Nephron progenitor cell (in vitro differentiated cells): ENCODE measurements at regions not wholly inside any gene's neighbourhood (a gene's known extent, or its start where the extent isn't known, plus 50 kb on each side); places are given as distances from the start of the nearest gene placed in this dataset.

Experiments used
- DNase-seq: peaks from one replicate; pipeline ENCODE4 v3.0.0; 2021
- H3K27ac Mint-ChIP-seq: 2 replicates; pipeline ENCODE4 v1.8.0; 2021; ENCODE audit warnings: mild to moderate bottlenecking, moderate library complexity, mixed read lengths
- H3K27me3 Mint-ChIP-seq: 2 replicates; pipeline ENCODE4 v1.8.0; 2021; ENCODE audit warnings: mild to moderate bottlenecking, low read depth, mixed read lengths; ENCODE audit not compliant: poor library complexity
- H3K36me3 Mint-ChIP-seq: 2 replicates; pipeline ENCODE4 v1.8.0; 2021; ENCODE audit warnings: low read depth, mixed read lengths
- H3K4me1 Mint-ChIP-seq: 2 replicates; pipeline ENCODE4 v1.8.0; 2021; ENCODE audit warnings: mixed read lengths
- H3K4me3 Mint-ChIP-seq: 2 replicates; pipeline ENCODE4 v1.8.0; 2021; ENCODE audit warnings: mild to moderate bottlenecking, moderate library complexity, mixed read lengths
- H3K9me3 Mint-ChIP-seq: 2 replicates; pipeline ENCODE4 v1.8.0; 2021; ENCODE audit warnings: mild to moderate bottlenecking, moderate library complexity, mixed read lengths
- TF ChIP-seq, protein P1 (sequence below): fragments of 200-600 bp; sonication (generic); IDR thresholded peaks from 2 replicates; pipeline ENCODE4 v1.5.0; 2021; ENCODE audit warnings: antibody characterized with exemption

DNA sequence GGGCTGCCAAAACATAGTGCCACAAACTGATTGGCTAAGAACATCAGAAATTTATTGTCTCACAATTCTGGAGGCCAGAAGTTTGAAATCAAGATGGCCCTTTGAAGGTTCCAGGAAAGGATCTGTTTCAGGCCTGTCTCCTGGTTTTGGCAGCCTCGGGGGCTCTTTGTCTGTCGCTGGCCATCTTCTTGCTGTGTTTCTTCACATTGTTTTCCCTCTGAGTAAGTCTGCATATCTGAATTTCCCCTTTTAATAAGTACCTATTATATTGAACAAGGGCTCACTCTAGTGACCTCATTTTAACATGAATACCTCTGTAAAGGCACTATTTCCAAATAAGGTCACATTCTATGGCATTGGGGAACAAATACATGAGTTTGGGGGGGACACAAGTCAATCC lies 467.1 kb upstream of the MGAT4C start:
- H3K9me3 Mint-ChIP-seq = no peaks in the 10 kb centered on the region
- H3K27me3 Mint-ChIP-seq = peaks cover 4% of the 10 kb centered on the region
- H3K36me3 Mint-ChIP-seq = no peaks in the 10 kb centered on the region
- no peak overlapping the region for H3K4me3 Mint-ChIP-seq
- no peak overlapping the region for H3K27ac Mint-ChIP-seq
- peaks cover 15% of the 10 kb centered on the region for H3K4me1 Mint-ChIP-seq
- no peak for DNase-seq
- TF ChIP-seq, protein P1, sequence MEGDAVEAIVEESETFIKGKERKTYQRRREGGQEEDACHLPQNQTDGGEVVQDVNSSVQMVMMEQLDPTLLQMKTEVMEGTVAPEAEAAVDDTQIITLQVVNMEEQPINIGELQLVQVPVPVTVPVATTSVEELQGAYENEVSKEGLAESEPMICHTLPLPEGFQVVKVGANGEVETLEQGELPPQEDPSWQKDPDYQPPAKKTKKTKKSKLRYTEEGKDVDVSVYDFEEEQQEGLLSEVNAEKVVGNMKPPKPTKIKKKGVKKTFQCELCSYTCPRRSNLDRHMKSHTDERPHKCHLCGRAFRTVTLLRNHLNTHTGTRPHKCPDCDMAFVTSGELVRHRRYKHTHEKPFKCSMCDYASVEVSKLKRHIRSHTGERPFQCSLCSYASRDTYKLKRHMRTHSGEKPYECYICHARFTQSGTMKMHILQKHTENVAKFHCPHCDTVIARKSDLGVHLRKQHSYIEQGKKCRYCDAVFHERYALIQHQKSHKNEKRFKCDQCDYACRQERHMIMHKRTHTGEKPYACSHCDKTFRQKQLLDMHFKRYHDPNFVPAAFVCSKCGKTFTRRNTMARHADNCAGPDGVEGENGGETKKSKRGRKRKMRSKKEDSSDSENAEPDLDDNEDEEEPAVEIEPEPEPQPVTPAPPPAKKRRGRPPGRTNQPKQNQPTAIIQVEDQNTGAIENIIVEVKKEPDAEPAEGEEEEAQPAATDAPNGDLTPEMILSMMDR = no peak

GRCh38 chr12:86721713-86722397 lies 465.7 kb upstream of the MGAT4C start:
- Mint-ChIP-seq H3K27me3 (peaks cover 4% of the 10 kb centered on the region), H3K4me3 (no peak overlapping the region), H3K4me1 (peaks cover 15% of the 10 kb centered on the region), H3K36me3 (no peaks in the 10 kb centered on the region), H3K9me3 (no peaks in the 10 kb centered on the region), H3K27ac (peak overlapping the region; percentile 23)
- no peak for DNase-seq
- TF ChIP-seq, protein P1 = no peak

DNA sequence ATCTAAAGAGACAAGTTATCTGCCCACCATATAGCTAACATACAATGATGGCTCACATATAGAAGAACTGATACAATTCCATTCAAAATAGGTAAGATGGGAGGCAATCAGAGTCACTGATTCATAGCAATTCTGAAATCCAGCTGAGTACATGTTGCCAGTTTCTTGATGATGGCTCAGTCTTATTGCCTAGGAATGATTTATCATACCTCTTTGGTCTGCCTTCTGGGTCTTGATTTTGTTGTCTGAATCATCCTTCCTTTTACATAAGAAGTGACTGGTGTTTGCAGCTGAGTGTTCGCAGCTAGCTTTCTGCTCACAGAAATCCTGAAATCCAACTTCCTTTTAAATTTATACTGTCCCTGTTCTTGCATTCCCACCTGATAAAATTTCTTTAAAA lies 463.2 kb upstream of the MGAT4C start:
- no peak for DNase-seq
- TF ChIP-seq, protein P1 = no peak
- H3K4me1 Mint-ChIP-seq = peaks cover 15% of the 10 kb centered on the region
- peaks cover 4% of the 10 kb centered on the region for H3K27me3 Mint-ChIP-seq
- no peak overlapping the region for H3K4me3 Mint-ChIP-seq
- peaks cover 3% of the 10 kb centered on the region for H3K9me3 Mint-ChIP-seq
- H3K27ac Mint-ChIP-seq = no peak overlapping the region
- H3K36me3 Mint-ChIP-seq = no peaks in the 10 kb centered on the region

- no peaks in the 10 kb centered on the region for H3K27me3 Mint-ChIP-seq
- TF ChIP-seq, protein P1 = no peak
- peaks cover 23% of the 10 kb centered on the region for H3K9me3 Mint-ChIP-seq
- no peak for DNase-seq
- no peaks in the 10 kb centered on the region for H3K4me1 Mint-ChIP-seq
- no peak overlapping the region for H3K4me3 Mint-ChIP-seq
- H3K27ac Mint-ChIP-seq = no peak overlapping the region
- H3K36me3 Mint-ChIP-seq = no peaks in the 10 kb centered on the region
These were observed 456.9 kb upstream of the MGAT4C start for GRCh38 chr12:86713121-86713520.

DNA sequence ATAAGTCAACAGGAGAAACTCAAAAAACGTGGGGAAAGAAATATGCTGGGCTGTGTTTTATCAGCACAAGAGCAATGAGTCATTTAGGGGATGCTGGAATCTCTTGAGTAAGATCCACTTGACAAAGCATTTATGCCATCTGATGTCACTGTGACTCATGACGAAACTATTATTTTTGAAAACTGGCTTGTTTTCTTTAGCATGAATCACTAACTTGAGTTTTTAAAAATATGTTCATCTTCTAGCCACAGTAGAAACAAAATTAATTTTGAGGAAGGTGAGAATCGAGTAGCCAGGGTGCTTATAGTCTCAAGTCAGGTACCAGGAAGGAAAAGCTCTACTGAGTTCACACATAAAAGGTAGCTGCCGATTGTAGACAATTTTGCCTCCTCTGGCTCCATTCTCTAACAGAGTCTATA lies 456.2 kb upstream of the MGAT4C start:
- H3K4me1 Mint-ChIP-seq = no peaks in the 10 kb centered on the region
- no peak overlapping the region for H3K4me3 Mint-ChIP-seq
- no peak overlapping the region for H3K27ac Mint-ChIP-seq
- TF ChIP-seq, protein P1 = no peak
- H3K36me3 Mint-ChIP-seq = no peaks in the 10 kb centered on the region
- DNase-seq = no peak
- no peaks in the 10 kb centered on the region for H3K27me3 Mint-ChIP-seq
- peaks cover 29% of the 10 kb centered on the region for H3K9me3 Mint-ChIP-seq

DNA sequence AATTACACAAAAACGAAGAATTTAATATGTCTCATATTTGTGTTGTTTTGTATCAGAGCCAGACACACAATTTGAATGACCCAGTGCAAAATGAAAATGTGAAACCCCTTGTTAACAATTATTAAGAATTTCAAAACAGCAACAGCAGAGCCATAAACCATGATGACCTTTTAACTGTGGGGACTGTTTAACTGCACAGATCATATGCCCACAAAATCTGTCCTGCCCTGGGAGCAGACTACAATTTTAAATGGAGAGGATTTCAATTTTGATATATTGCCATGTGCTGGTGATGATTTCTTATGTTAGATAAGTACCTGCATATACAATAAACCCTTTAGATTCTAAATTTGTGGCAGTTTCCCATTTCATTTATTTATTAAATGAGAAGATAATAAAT lies 455.5 kb upstream of the MGAT4C start:
- Mint-ChIP-seq H3K9me3 (peaks cover 36% of the 10 kb centered on the region), H3K4me1 (no peaks in the 10 kb centered on the region), H3K27me3 (no peaks in the 10 kb centered on the region), H3K27ac (no peak overlapping the region), H3K4me3 (no peak overlapping the region), H3K36me3 (no peaks in the 10 kb centered on the region)
- DNase-seq = no peak
- TF ChIP-seq, protein P1 = no peak
